ENCODE measurements at regions not wholly inside any gene's neighbourhood (a gene's known extent, or its start where the extent isn't known, plus 50 kb on each side); places are given as distances from the start of the nearest gene placed in this dataset.

DNA sequence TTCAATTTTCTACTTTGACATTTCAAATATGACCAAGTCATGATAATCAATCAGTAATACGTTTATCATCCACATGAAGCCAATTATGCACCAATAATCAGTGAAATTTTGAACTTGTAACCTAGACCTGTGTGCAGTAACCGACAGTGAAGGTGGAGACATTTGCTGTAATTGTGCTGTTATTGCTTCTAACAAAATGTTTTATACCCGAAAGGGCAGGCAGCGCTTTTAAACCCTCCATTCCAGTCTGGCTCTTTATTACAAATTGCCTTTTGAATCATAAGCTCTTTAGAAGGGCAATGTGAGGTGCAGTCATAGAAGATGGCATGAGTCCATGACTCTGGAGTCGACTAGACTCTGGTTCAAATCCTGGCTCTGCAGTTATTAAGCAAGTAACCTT lies 135.7 kb downstream of the GXYLT1 start:
- H3K27me3 ChIP-seq (replicated peaks in 1 of 2; ENCODE audit: control insufficient read depth in 2 of 2, insufficient read depth in 2 of 2, low read length in 1 of 2) = no peaks in the 10 kb centered on the region; a peak in 2 of 4 replicates
- ChIA-PET POLR2A (no interaction called here), CTCF (no interaction called here), RAD21 (ENCODE audit: unreplicated experiment) (no interaction called here), SMC1A (ENCODE audit: uncharacterized antibody, unreplicated experiment) (no interaction called here)
- no peak overlapping the region for H3K27ac ChIP-seq (ENCODE audit: control insufficient read depth, insufficient read depth)
- TF ChIP-seq NFYA (IDR thresholded peaks at IDR 0.05; ENCODE audit: borderline replicate concordance, low read depth, low read length) (no peak), STAT3 (IDR thresholded peaks at IDR 0.05; ENCODE audit: low read depth, low read length) (no peak), IKZF1 (conservative IDR thresholded peaks at IDR 0.05) (no peak), ZNF217 (IDR thresholded peaks at IDR 0.05) (no peak), MYC (IDR thresholded peaks at IDR 0.05; ENCODE audit: insufficient read depth, insufficient read length, insufficient replicate concordance, low read length, severe bottlenecking) (no peak), EP300 (IDR thresholded peaks at IDR 0.05; ENCODE audit: borderline replicate concordance in 1 of 2, control insufficient read depth in 1 of 2, low read depth in 2 of 2, low read length in 2 of 2) (no peak), BRCA1 (IDR thresholded peaks at IDR 0.05; ENCODE audit: low read depth, low read length) (no peak)
- TF ChIP-seq, protein P1, sequence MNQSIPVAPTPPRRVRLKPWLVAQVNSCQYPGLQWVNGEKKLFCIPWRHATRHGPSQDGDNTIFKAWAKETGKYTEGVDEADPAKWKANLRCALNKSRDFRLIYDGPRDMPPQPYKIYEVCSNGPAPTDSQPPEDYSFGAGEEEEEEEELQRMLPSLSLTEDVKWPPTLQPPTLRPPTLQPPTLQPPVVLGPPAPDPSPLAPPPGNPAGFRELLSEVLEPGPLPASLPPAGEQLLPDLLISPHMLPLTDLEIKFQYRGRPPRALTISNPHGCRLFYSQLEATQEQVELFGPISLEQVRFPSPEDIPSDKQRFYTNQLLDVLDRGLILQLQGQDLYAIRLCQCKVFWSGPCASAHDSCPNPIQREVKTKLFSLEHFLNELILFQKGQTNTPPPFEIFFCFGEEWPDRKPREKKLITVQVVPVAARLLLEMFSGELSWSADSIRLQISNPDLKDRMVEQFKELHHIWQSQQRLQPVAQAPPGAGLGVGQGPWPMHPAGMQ (IDR thresholded peaks at IDR 0.05; ENCODE audit: borderline replicate concordance) = no peak
- TF ChIP-seq, protein P2, sequence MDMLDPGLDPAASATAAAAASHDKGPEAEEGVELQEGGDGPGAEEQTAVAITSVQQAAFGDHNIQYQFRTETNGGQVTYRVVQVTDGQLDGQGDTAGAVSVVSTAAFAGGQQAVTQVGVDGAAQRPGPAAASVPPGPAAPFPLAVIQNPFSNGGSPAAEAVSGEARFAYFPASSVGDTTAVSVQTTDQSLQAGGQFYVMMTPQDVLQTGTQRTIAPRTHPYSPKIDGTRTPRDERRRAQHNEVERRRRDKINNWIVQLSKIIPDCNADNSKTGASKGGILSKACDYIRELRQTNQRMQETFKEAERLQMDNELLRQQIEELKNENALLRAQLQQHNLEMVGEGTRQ (IDR thresholded peaks at IDR 0.05; ENCODE audit: borderline replicate concordance, low read depth, low read length) = no peak
- TF ChIP-seq, protein P3, sequence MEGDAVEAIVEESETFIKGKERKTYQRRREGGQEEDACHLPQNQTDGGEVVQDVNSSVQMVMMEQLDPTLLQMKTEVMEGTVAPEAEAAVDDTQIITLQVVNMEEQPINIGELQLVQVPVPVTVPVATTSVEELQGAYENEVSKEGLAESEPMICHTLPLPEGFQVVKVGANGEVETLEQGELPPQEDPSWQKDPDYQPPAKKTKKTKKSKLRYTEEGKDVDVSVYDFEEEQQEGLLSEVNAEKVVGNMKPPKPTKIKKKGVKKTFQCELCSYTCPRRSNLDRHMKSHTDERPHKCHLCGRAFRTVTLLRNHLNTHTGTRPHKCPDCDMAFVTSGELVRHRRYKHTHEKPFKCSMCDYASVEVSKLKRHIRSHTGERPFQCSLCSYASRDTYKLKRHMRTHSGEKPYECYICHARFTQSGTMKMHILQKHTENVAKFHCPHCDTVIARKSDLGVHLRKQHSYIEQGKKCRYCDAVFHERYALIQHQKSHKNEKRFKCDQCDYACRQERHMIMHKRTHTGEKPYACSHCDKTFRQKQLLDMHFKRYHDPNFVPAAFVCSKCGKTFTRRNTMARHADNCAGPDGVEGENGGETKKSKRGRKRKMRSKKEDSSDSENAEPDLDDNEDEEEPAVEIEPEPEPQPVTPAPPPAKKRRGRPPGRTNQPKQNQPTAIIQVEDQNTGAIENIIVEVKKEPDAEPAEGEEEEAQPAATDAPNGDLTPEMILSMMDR (IDR thresholded peaks at IDR 0.05 in 2 of 3, conservative IDR thresholded peaks at IDR 0.05 in 1 of 3; ENCODE audit: control insufficient read depth in 2 of 3, extremely low read depth in 1 of 3, insufficient read depth in 1 of 3, low read depth in 3 of 3, low read length in 3 of 3) = no peak
- FAIRE-seq (no peak), ATAC-seq (no peak), DNase-seq (ENCODE audit: low read depth, low spot score) (no peak)
- no peak overlapping the region for H3K9ac ChIP-seq (ENCODE audit: control insufficient read depth, insufficient read depth, low read length)
- no peak overlapping the region for H3K4me2 ChIP-seq (ENCODE audit: control insufficient read depth, insufficient read depth)
- no peak overlapping the region for H3K4me3 ChIP-seq
- no peaks in the 10 kb centered on the region for H3K4me1 ChIP-seq (ENCODE audit: control insufficient read depth, insufficient read depth, low read length)
- no peaks in the 10 kb centered on the region for H3K79me2 ChIP-seq (ENCODE audit: control insufficient read depth, insufficient read depth, low read length)
- BruUV-seq (replicated peaks) = no TSS peak
- no peak overlapping the region for H2AFZ ChIP-seq (ENCODE audit: control insufficient read depth, low read depth, low read length)
- in situ Hi-C loops (cut with MboI) (no loop called here), intact Hi-C loops (cut with micrococcal nuclease; ENCODE audit: unreplicated experiment) (no loop called here)
- WGBS (ENCODE audit: insufficient coverage, insufficient replicate concordance, low lambda C conversion rate, missing lambda C conversion rate) = 28% methylated on average over 5 of the region's 5 CpGs
- H3K9me3 ChIP-seq (replicated peaks; ENCODE audit: control insufficient read depth, insufficient read depth, low read length) = no peaks in the 10 kb centered on the region
- H3K36me3 ChIP-seq (ENCODE audit: control insufficient read depth in 2 of 2, insufficient read depth in 2 of 2, low read length in 1 of 2) = no peaks in the 10 kb centered on the region
- no peaks in the 10 kb centered on the region for H4K20me1 ChIP-seq (ENCODE audit: control insufficient read depth, insufficient read depth)

All from GM12878 (cell line).